HG03460 (cell line): ENCODE measurements at regions not wholly inside any gene's neighbourhood (a gene's known extent, or its start where the extent isn't known, plus 50 kb on each side); places are given as distances from the start of the nearest gene placed in this dataset.

Experiments used
- ATAC-seq: cut with Tn5 transposase; IDR thresholded peaks from one replicate; pipeline ENCODE4 v1.9.1; 2021; ENCODE audit not compliant: unreplicated experiment

- no peak for ATAC-seq
These were observed 53.9 kb upstream of the ESR1 start for GRCh38 chr6:151753581-151753980.

GRCh38 chr6:151757506-151757955 is 50.0 kb upstream of the ESR1 start:
- ATAC-seq: peak; percentile 97
